Aorta (tissue), 5 donors: ENCODE measurements at regions not wholly inside any gene's neighbourhood (a gene's known extent, or its start where the extent isn't known, plus 50 kb on each side); places are given as distances from the start of the nearest gene placed in this dataset.

ENCODE experiments used
- ATAC-seq: fragments of 200-7000 bp; cut with Tn5 transposase; one replicate; pipeline ENCODE4 v1.9.1; 2022; ENCODE audit warnings: moderate library complexity; ENCODE audit not compliant: low FRiP score
- DNase-seq, 2 donors: peaks; one replicate each; pipeline ENCODE4 v3.0.0-alpha.2; 2020
- H3K27ac ChIP-seq, 2 donors: one replicate each; pipeline ENCODE4 v1.5.1; 2013; ENCODE audit warnings: low read length in 2 of 2, mild to moderate bottlenecking in 2 of 2, moderate library complexity in 2 of 2, control low read depth in 1 of 2, inconsistent platforms in 1 of 2, low read depth in 1 of 2
- H3K27me3 ChIP-seq, 2 donors: one replicate each; pipeline ENCODE4 v1.6.1; 2013; ENCODE audit warnings: control low read depth in 1 of 2, low read length in 1 of 2, mild to moderate bottlenecking in 1 of 2, moderate library complexity in 1 of 2; ENCODE audit not compliant: insufficient read depth in 2 of 2, control insufficient read depth in 1 of 2
- H3K36me3 ChIP-seq, 2 donors: one replicate each; pipeline ENCODE4 v1.6.1; 2013; ENCODE audit warnings: control low read depth in 1 of 2, low read length in 1 of 2, mild to moderate bottlenecking in 1 of 2; ENCODE audit not compliant: insufficient read depth in 2 of 2, control insufficient read depth in 1 of 2
- H3K4me1 ChIP-seq, 2 donors: one replicate each; pipeline ENCODE4 v1.6.1; 2013; ENCODE audit warnings: low read length in 2 of 2, control low read depth in 1 of 2, mild to moderate bottlenecking in 1 of 2, moderate library complexity in 1 of 2; ENCODE audit not compliant: insufficient read depth in 2 of 2, control insufficient read depth in 1 of 2
- H3K4me3 ChIP-seq, 2 donors: one replicate each; pipeline ENCODE4 v1.5.1; 2013; ENCODE audit warnings: low read length in 2 of 2, control low read depth in 1 of 2, mild to moderate bottlenecking in 1 of 2
- H3K9me3 ChIP-seq: one replicate; pipeline ENCODE4 v1.6.1; 2013; ENCODE audit warnings: mild to moderate bottlenecking, low read length; ENCODE audit not compliant: control insufficient read depth
- whole genome bisulfite sequencing, 2 donors: extraction: QIAGEN DNeasy Blood & Tissue Kit; methylation state at CpG; one replicate each; pipeline ENCODE4 v1.1.7; 2013; 5-methylcytosine and 5-hydroxymethylcytosine counted together
- intact Hi-C, 2 donors: fragments of 100-400 bp; cut with DNase I; formaldehyde crosslinking; loops; one replicate each; pipeline versions ENCODE4 v1.14.2 to v1.15.0; 2022
- donor health status: healthy with polysubstance abuse.
- donor health status: Bipolar disorder and iron deficiency.
- donor health status: DM: no; HTN: no; CAD: no.
- donor health status: DM: no; HTN: no; CAD: no.
- donor health status: DM: yes; HTN: yes; CAD: no.

- Histone ChIP-seq H3K27me3 (no peaks in the 10 kb centered on the region), H3K4me1 (no peaks in the 10 kb centered on the region), H3K9me3 (no peaks in the 10 kb centered on the region), H3K36me3 (no peaks in the 10 kb centered on the region), H3K27ac (no peak overlapping the region), H3K4me3 (no peak overlapping the region)
- intact Hi-C loops, result no loop called here
- DNase-seq (peak in 1 of 2 donors; percentile 71), ATAC-seq (no peak)
- WGBS, 2 donors, result 66 to 68% methylated on average over 8 of the region's 8 CpGs
Measured at GRCh38 chr12:3962631-3963483, 89.7 kb upstream of the PARP11 start.

- no peaks in the 10 kb centered on the region for H3K27me3 ChIP-seq
- DNase-seq (no peak), ATAC-seq (no peak)
- H3K27ac ChIP-seq, result no peak overlapping the region
- no peaks in the 10 kb centered on the region for H3K4me1 ChIP-seq
- no peak overlapping the region for H3K4me3 ChIP-seq
- WGBS, 2 donors, result 45 to 48% methylated on average over 9 of the region's 9 CpGs
- H3K36me3 ChIP-seq, result no peaks in the 10 kb centered on the region
- intact Hi-C loops, result no loop called here
- no peaks in the 10 kb centered on the region for H3K9me3 ChIP-seq
Measured at GRCh38 chr12:3961591-3961990, 88.4 kb upstream of the PARP11 start.

- ATAC-seq (no peak), DNase-seq (no peak)
- no peak overlapping the region for H3K4me3 ChIP-seq
- no peaks in the 10 kb centered on the region for H3K9me3 ChIP-seq
- H3K27me3 ChIP-seq, result no peaks in the 10 kb centered on the region
- H3K4me1 ChIP-seq, result no peaks in the 10 kb centered on the region
- no peak overlapping the region for H3K27ac ChIP-seq
- intact Hi-C loops, result no loop called here
- no peaks in the 10 kb centered on the region for H3K36me3 ChIP-seq
- 85 to 89% methylated on average over 10 of the region's 10 CpGs for WGBS, 2 donors
Measured at GRCh38 chr12:3959799-3960560, 86.8 kb upstream of the PARP11 start.

GRCh38 chr12:3958534-3958933, 85.3 kb upstream of the PARP11 start:
- intact Hi-C loops, result no loop called here
- Histone ChIP-seq H3K36me3 (no peaks in the 10 kb centered on the region), H3K4me3 (no peak overlapping the region), H3K27me3 (no peaks in the 10 kb centered on the region), H3K27ac (no peak overlapping the region), H3K4me1 (no peaks in the 10 kb centered on the region), H3K9me3 (no peaks in the 10 kb centered on the region)
- WGBS, 2 donors, result 74 to 79% methylated on average over 6 of the region's 6 CpGs
- ATAC-seq (no peak), DNase-seq (no peak)

- ATAC-seq, result no peak
- 78 to 79% methylated on average over 23 of the region's 23 CpGs for WGBS, 2 donors
Measured at GRCh38 chr12:3951380-3952135, 78.4 kb upstream of the PARP11 start.

GRCh38 chr12:3950714-3951320, 77.6 kb upstream of the PARP11 start:
- Histone ChIP-seq H3K9me3 (no peaks in the 10 kb centered on the region), H3K4me3 (no peak overlapping the region), H3K27me3 (no peaks in the 10 kb centered on the region), H3K4me1 (no peaks in the 10 kb centered on the region), H3K27ac (no peak overlapping the region), H3K36me3 (no peaks in the 10 kb centered on the region)
- ATAC-seq (no peak), DNase-seq (no peak)
- WGBS, 2 donors, result 69 to 73% methylated on average over 7 of the region's 7 CpGs
- intact Hi-C loops, result no loop called here

More at GRCh38 chr12:3951380-3952135, 78.4 kb upstream of the PARP11 start:
- no peaks in the 10 kb centered on the region for H3K27me3 ChIP-seq
- H3K4me1 ChIP-seq, result no peaks in the 10 kb centered on the region
- intact Hi-C loops, result no loop called here
- H3K27ac ChIP-seq, result no peak overlapping the region
- no peaks in the 10 kb centered on the region for H3K9me3 ChIP-seq
- H3K36me3 ChIP-seq, result no peaks in the 10 kb centered on the region
- no peak for DNase-seq
- no peak overlapping the region for H3K4me3 ChIP-seq

- H3K4me3 ChIP-seq, result no peak overlapping the region
- intact Hi-C loops, result no loop called here
- ATAC-seq (no peak), DNase-seq (no peak)
- no peaks in the 10 kb centered on the region for H3K9me3 ChIP-seq
- H3K4me1 ChIP-seq, result no peaks in the 10 kb centered on the region
- H3K27ac ChIP-seq, result no peak overlapping the region
- 80 to 83% methylated on average over 5 of the region's 5 CpGs for WGBS, 2 donors
- no peaks in the 10 kb centered on the region for H3K36me3 ChIP-seq
- no peaks in the 10 kb centered on the region for H3K27me3 ChIP-seq
Measured at GRCh38 chr12:3947781-3948180, 74.6 kb upstream of the PARP11 start.

- Histone ChIP-seq H3K9me3 (no peaks in the 10 kb centered on the region), H3K27me3 (no peaks in the 10 kb centered on the region), H3K4me3 (no peak overlapping the region), H3K36me3 (no peaks in the 10 kb centered on the region), H3K4me1 (no peaks in the 10 kb centered on the region), H3K27ac (no peak overlapping the region)
- intact Hi-C loops, result no loop called here
- 3 to 8% methylated on average over 3 of the region's 3 CpGs for WGBS, 2 donors
- ATAC-seq, result no peak
- DNase-seq, result no peak
Measured at GRCh38 chr12:3945671-3946070, 72.5 kb upstream of the PARP11 start.
